HEK293 (cell line): ENCODE measurements at regions not wholly inside any gene's neighbourhood (a gene's known extent, or its start where the extent isn't known, plus 50 kb on each side); places are given as distances from the start of the nearest gene placed in this dataset.

Source experiments
- CTCF ChIA-PET: fragments of 350-600 bp; formaldehyde crosslinking; extraction: SDS; loops from one replicate; lab custom pipeline; 2021; ENCODE audit warnings: antibody characterized with exemption; lab: Yijun Ruan, JAX
- POLR2A ChIA-PET: fragments of 300-600 bp; formaldehyde crosslinking; extraction: SDS; loops from one replicate; lab custom pipeline; 2020; ENCODE audit warnings: antibody characterized with exemption, inconsistent platforms; lab: Yijun Ruan, JAX
- H3K27ac ChIP-seq: fragments of 200-500 bp; sonication (Bioruptor generic); 2 replicates; pipeline ENCODE4 v1.5.1; 2014; ENCODE audit warnings: low read depth, low read length, control low read depth, inconsistent platforms; ENCODE audit errors: extremely low read depth
- H3K36me3 ChIP-seq, 2 experiments: fragments of 200-500 bp in 1 of 2; sonication (Bioruptor generic) in 1 of 2; 1 replicate in 1 of 2; 2 replicates in 1 of 2; pipeline ENCODE4 v1.5.1; 2014 to 2017; ENCODE audit warnings: inconsistent platforms in 2 of 2, low read length in 2 of 2; ENCODE audit not compliant: control insufficient read depth in 2 of 2, insufficient read depth in 1 of 2
- H3K4me1 ChIP-seq: fragments of 200-500 bp; sonication (Bioruptor generic); 2 replicates; pipeline ENCODE4 v1.5.1; 2014; ENCODE audit warnings: mild to moderate bottlenecking, low read length, inconsistent platforms; ENCODE audit not compliant: control insufficient read depth, insufficient read depth
- H3K4me3 ChIP-seq: 2 replicates; pipeline ENCODE4 v1.5.1; 2011; ENCODE audit warnings: low read depth, mild to moderate bottlenecking, control low read depth, low read length, moderate library complexity
- H3K9me3 ChIP-seq: fragments of 200-500 bp; sonication (Bioruptor generic); 2 replicates; pipeline ENCODE4 v1.5.1; 2014; ENCODE audit warnings: low read depth, low read length, inconsistent platforms; ENCODE audit not compliant: control insufficient read depth, insufficient read depth
- GLIS1 ChIP-seq: fragments of 450-650 bp; formaldehyde crosslinking; IDR thresholded peaks from 2 replicates; pipeline ENCODE4 v1.5.1; 2016; ENCODE audit warnings: missing biosample characterization, missing genetic modification characterization
- KLF10 ChIP-seq: fragments of 450-650 bp; IDR thresholded peaks from 2 replicates; pipeline ENCODE4 v1.5.1; 2018; ENCODE audit warnings: missing biosample characterization, mild to moderate bottlenecking, missing genetic modification characterization
- KLF7 ChIP-seq: fragments of 450-650 bp; formaldehyde crosslinking; IDR thresholded peaks from 2 replicates; pipeline ENCODE4 v1.5.1; 2016; ENCODE audit warnings: missing biosample characterization, missing genetic modification characterization, borderline replicate concordance
- KLF8 ChIP-seq: fragments of 450-650 bp; formaldehyde crosslinking; IDR thresholded peaks from 2 replicates; pipeline ENCODE4 v1.5.1; 2016; ENCODE audit warnings: missing biosample characterization, missing genetic modification characterization
- OSR2 ChIP-seq: fragments of 450-650 bp; formaldehyde crosslinking; IDR thresholded peaks from 2 replicates; pipeline ENCODE4 v1.5.1; 2016; ENCODE audit warnings: missing biosample characterization, missing genetic modification characterization
- SP3 ChIP-seq: fragments of 450-650 bp; formaldehyde crosslinking; IDR thresholded peaks from 2 replicates; pipeline ENCODE4 v1.5.1; 2016; ENCODE audit warnings: missing biosample characterization, missing genetic modification characterization
- ZNF146 ChIP-seq: fragments of 450-650 bp; formaldehyde crosslinking; IDR thresholded peaks from 2 replicates; pipeline ENCODE4 v1.5.1; 2016; ENCODE audit warnings: missing biosample characterization, missing genetic modification characterization
- ZNF16 ChIP-seq: fragments of 450-650 bp; formaldehyde crosslinking; IDR thresholded peaks from 2 replicates; pipeline ENCODE4 v1.5.1; 2016; ENCODE audit warnings: low read depth, missing biosample characterization, missing genetic modification characterization
- ZNF555 ChIP-seq: fragments of 450-650 bp; formaldehyde crosslinking; conservative IDR thresholded peaks from 2 replicates; pipeline ENCODE4 v1.5.1; 2017; ENCODE audit warnings: missing biosample characterization, mild to moderate bottlenecking, missing genetic modification characterization, inconsistent platforms
- ZNF610 ChIP-seq: fragments of 450-650 bp; formaldehyde crosslinking; IDR thresholded peaks from 2 replicates; pipeline ENCODE4 v1.5.1; 2016; ENCODE audit warnings: missing biosample characterization, missing genetic modification characterization, borderline replicate concordance
- ZNF629 ChIP-seq: fragments of 450-650 bp; formaldehyde crosslinking; IDR thresholded peaks from 2 replicates; pipeline ENCODE4 v1.5.1; 2017; ENCODE audit warnings: missing biosample characterization, missing genetic modification characterization
- ZNF670 ChIP-seq: fragments of 450-650 bp; formaldehyde crosslinking; IDR thresholded peaks from 2 replicates; pipeline ENCODE4 v1.5.1; 2016; ENCODE audit warnings: missing biosample characterization, missing genetic modification characterization, low read depth
- TF ChIP-seq, protein P1 (sequence below): fragments of 450-650 bp; formaldehyde crosslinking; IDR thresholded peaks from 2 replicates; pipeline ENCODE4 v1.5.1; 2016; ENCODE audit warnings: missing biosample characterization, missing genetic modification characterization, low read depth
- TF ChIP-seq, protein P2 (sequence below): fragments of 450-650 bp; formaldehyde crosslinking; IDR thresholded peaks from 2 replicates; pipeline ENCODE4 v1.5.1; 2016; ENCODE audit warnings: missing biosample characterization, missing genetic modification characterization
- TF ChIP-seq, protein P3 (sequence below): fragments of 450-650 bp; formaldehyde crosslinking; IDR thresholded peaks from 2 replicates; pipeline ENCODE4 v1.5.1; 2017; ENCODE audit warnings: missing biosample characterization, missing genetic modification characterization
- TF ChIP-seq, protein P4 (sequence below): fragments of 450-650 bp; formaldehyde crosslinking; IDR thresholded peaks from 2 replicates; pipeline ENCODE4 v1.5.1; 2016; ENCODE audit warnings: missing biosample characterization, missing genetic modification characterization

DNA sequence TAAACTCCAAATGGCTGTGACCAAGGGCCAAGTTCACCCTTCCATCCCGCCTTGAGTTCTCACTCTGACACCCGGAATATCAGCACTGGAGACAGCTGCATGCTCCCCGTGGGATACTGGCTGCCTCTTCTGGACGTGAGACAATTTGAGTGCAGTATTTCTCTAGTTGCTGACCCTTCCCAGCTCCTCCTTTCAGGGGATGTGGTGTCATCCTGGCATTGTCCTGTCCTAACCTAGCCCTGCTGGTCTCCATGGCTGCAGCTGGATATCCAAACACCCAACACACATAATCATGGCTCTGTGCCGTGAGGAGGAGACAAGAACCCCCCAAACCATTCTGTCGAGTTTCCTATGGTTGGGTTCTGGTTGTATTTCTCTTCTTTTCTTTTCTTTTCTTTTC lies 82.6 kb downstream of the PAX1 start:
- TF ChIP-seq SP3 (tag by site-specific recombination): no peak
- no peaks in the 10 kb centered on the region for H3K9me3 ChIP-seq
- CTCF ChIA-PET: interaction anchor here (0.5 kb wide), 1 partner anchor 19 kb away, joined by 3 read pairs; no protein-coding TSS in a partner anchor

DNA sequence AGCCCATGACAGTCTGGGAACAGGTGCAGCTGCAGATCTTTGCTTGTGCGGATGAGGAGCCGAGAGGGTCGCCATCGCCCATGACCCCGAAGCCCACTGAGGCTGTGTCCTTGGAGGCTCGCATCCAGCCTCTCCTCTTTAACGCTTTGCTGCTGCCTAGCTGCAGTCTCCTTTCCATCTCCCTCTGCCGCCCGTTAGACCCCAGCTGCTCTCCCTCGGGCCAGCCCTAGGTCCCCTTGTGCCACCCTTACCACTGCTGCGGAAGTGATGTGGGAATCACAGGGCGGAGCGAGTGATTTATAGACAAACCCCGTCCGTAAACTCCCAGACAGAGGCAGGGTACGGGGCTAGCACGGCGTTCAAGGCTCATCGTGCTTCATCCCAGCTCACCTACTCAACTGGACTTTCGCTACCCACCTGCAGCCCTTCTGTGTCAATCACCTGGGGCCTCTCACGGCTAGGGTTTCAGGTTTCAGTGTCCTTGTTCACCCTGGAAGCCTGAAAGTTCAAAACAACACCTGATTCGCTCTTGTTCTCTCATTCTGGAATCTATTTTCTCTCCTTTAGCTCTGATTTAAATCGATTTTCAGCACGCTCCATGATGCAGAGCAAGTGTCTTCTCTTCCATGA lies 76.1 kb downstream of the PAX1 start:
- ChIA-PET CTCF (interaction anchor here (1.5 kb wide), 1 partner anchor 28 kb away, joined by 3 read pairs; no protein-coding TSS in a partner anchor), POLR2A (no interaction called here)
- TF ChIP-seq, protein P1, sequence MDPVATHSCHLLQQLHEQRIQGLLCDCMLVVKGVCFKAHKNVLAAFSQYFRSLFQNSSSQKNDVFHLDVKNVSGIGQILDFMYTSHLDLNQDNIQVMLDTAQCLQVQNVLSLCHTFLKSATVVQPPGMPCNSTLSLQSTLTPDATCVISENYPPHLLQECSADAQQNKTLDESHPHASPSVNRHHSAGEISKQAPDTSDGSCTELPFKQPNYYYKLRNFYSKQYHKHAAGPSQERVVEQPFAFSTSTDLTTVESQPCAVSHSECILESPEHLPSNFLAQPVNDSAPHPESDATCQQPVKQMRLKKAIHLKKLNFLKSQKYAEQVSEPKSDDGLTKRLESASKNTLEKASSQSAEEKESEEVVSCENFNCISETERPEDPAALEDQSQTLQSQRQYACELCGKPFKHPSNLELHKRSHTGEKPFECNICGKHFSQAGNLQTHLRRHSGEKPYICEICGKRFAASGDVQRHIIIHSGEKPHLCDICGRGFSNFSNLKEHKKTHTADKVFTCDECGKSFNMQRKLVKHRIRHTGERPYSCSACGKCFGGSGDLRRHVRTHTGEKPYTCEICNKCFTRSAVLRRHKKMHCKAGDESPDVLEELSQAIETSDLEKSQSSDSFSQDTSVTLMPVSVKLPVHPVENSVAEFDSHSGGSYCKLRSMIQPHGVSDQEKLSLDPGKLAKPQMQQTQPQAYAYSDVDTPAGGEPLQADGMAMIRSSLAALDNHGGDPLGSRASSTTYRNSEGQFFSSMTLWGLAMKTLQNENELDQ: no peak
- TF ChIP-seq ZNF629 (tag by site-specific recombination) (no peak), KLF7 (tag by site-specific recombination) (no peak), ZNF146 (tag by site-specific recombination) (no peak), ZNF555 (tag by site-specific recombination) (no peak), KLF10 (no peak), OSR2 (tag by site-specific recombination) (no peak), ZNF670 (tag by site-specific recombination) (no peak), ZNF610 (tag by site-specific recombination) (no peak), KLF8 (tag by site-specific recombination) (no peak), GLIS1 (no peak), ZNF16 (tag by site-specific recombination) (no peak)
- TF ChIP-seq, protein P2, sequence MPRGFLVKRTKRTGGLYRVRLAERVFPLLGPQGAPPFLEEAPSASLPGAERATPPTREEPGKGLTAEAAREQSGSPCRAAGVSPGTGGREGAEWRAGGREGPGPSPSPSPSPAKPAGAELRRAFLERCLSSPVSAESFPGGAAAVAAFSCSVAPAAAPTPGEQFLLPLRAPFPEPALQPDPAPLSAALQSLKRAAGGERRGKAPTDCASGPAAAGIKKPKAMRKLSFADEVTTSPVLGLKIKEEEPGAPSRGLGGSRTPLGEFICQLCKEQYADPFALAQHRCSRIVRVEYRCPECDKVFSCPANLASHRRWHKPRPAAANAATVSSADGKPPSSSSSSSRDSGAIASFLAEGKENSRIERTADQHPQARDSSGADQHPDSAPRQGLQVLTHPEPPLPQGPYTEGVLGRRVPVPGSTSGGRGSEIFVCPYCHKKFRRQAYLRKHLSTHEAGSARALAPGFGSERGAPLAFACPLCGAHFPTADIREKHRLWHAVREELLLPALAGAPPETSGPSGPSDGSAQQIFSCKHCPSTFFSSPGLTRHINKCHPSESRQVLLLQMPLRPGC: no peak
- TF ChIP-seq, protein P3, sequence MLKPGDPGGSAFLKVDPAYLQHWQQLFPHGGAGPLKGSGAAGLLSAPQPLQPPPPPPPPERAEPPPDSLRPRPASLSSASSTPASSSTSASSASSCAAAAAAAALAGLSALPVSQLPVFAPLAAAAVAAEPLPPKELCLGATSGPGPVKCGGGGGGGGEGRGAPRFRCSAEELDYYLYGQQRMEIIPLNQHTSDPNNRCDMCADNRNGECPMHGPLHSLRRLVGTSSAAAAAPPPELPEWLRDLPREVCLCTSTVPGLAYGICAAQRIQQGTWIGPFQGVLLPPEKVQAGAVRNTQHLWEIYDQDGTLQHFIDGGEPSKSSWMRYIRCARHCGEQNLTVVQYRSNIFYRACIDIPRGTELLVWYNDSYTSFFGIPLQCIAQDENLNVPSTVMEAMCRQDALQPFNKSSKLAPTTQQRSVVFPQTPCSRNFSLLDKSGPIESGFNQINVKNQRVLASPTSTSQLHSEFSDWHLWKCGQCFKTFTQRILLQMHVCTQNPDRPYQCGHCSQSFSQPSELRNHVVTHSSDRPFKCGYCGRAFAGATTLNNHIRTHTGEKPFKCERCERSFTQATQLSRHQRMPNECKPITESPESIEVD (tag by site-specific recombination): no peak
- TF ChIP-seq, protein P4, sequence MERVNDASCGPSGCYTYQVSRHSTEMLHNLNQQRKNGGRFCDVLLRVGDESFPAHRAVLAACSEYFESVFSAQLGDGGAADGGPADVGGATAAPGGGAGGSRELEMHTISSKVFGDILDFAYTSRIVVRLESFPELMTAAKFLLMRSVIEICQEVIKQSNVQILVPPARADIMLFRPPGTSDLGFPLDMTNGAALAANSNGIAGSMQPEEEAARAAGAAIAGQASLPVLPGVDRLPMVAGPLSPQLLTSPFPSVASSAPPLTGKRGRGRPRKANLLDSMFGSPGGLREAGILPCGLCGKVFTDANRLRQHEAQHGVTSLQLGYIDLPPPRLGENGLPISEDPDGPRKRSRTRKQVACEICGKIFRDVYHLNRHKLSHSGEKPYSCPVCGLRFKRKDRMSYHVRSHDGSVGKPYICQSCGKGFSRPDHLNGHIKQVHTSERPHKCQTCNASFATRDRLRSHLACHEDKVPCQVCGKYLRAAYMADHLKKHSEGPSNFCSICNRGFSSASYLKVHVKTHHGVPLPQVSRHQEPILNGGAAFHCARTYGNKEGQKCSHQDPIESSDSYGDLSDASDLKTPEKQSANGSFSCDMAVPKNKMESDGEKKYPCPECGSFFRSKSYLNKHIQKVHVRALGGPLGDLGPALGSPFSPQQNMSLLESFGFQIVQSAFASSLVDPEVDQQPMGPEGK (tag by site-specific recombination): no peak
- Histone ChIP-seq H3K4me3 (no peak overlapping the region), H3K36me3 (no peaks in the 10 kb centered on the region), H3K4me1 (no peaks in the 10 kb centered on the region), H3K9me3 (no peaks in the 10 kb centered on the region), H3K27ac (no peak overlapping the region)

More for the DNA sequence above, 82.6 kb downstream of the PAX1 start:
- Histone ChIP-seq H3K4me1 (no peaks in the 10 kb centered on the region), H3K36me3 (no peaks in the 10 kb centered on the region), H3K27ac (no peak overlapping the region), H3K4me3 (no peak overlapping the region)
- POLR2A ChIA-PET: no interaction called here
